ENCODE measurements at regions not wholly inside any gene's neighbourhood (a gene's known extent, or its start where the extent isn't known, plus 50 kb on each side); places are given as distances from the start of the nearest gene placed in this dataset.

GRCh38 chr2:100675855-100676254 is 113.1 kb downstream of the PDCL3 start:
- DNase-seq (ENCODE audit: low spot score) (no peak), ATAC-seq (ENCODE audit: low FRiP score) (no peak)
- no peak for TF ChIP-seq CTCF (IDR thresholded peaks at IDR 0.05)

- ATAC-seq (ENCODE audit: low FRiP score) (no peak), DNase-seq (ENCODE audit: low spot score) (no peak)
- no peak for TF ChIP-seq CTCF (IDR thresholded peaks at IDR 0.05)
These were observed 113.6 kb downstream of the PDCL3 start for GRCh38 chr2:100676346-100676745.

GRCh38 chr2:100677611-100678185 is 114.9 kb downstream of the PDCL3 start:
- TF ChIP-seq CTCF (IDR thresholded peaks at IDR 0.05) = no peak
- ATAC-seq (ENCODE audit: low FRiP score) (no peak), DNase-seq (ENCODE audit: low spot score) (no peak)

GRCh38 chr2:100679211-100679610 is 116.4 kb downstream of the PDCL3 start:
- TF ChIP-seq CTCF (IDR thresholded peaks at IDR 0.05) = no peak

GRCh38 chr2:100682536-100682935 is 119.7 kb downstream of the PDCL3 start:
- ATAC-seq (ENCODE audit: low FRiP score) (no peak), DNase-seq (ENCODE audit: low spot score) (no peak)
- TF ChIP-seq CTCF (IDR thresholded peaks at IDR 0.05) = no peak

More at GRCh38 chr2:100679211-100679610, 116.4 kb downstream of the PDCL3 start:
- ATAC-seq (ENCODE audit: low FRiP score) = no peak
- DNase-seq (ENCODE audit: low spot score) = no peak

GRCh38 chr2:100683231-100683630 is 120.4 kb downstream of the PDCL3 start:
- no peak for TF ChIP-seq CTCF (IDR thresholded peaks at IDR 0.05)
- ATAC-seq (ENCODE audit: low FRiP score) (no peak), DNase-seq (ENCODE audit: low spot score) (no peak)

- TF ChIP-seq CTCF (IDR thresholded peaks at IDR 0.05) = no peak
- DNase-seq (ENCODE audit: low spot score) = no peak
- ATAC-seq (ENCODE audit: low FRiP score) = no peak
These were observed 128.1 kb upstream of the NPAS2 start for GRCh38 chr2:100691846-100692245.
